Brain microvascular endothelial cell (primary cell): ENCODE measurements at regions not wholly inside any gene's neighbourhood (a gene's known extent, or its start where the extent isn't known, plus 50 kb on each side); places are given as distances from the start of the nearest gene placed in this dataset.

Experiments used
- DNase-seq: peaks from one replicate; pipeline ENCODE4 v3.0.0-alpha.2; 2020
- H3K27ac ChIP-seq: fragments of 250-450 bp; sonication (Bioruptor Pico); 2 replicates; pipeline ENCODE4 v1.5.1; 2020; ENCODE audit warnings: mild to moderate bottlenecking, moderate library complexity
- H3K27me3 ChIP-seq: fragments of 250-450 bp; sonication (Bioruptor Pico); replicated peaks from 2 replicates; pipeline ENCODE4 v1.5.1; 2020; ENCODE audit warnings: mild to moderate bottlenecking
- H3K36me3 ChIP-seq: fragments of 250-450 bp; sonication (Bioruptor Pico); replicated peaks from 2 replicates; pipeline ENCODE4 v1.5.1; 2020; ENCODE audit warnings: mild to moderate bottlenecking
- H3K4me3 ChIP-seq: 2 replicates; pipeline ENCODE4 v1.5.1; 2011; ENCODE audit warnings: low read depth, mild to moderate bottlenecking, control low read depth, low read length, moderate library complexity
- in situ Hi-C: cut with HindIII; loops from 2 replicates; pipeline ENCODE4 v1.10.0; 2017; ENCODE audit warnings: low sequenced_read_pairs, low pct_ligation_motif_present
- TF ChIP-seq, protein P1 (sequence below): IDR thresholded peaks from 2 replicates; pipeline ENCODE4 v1.5.1; 2011; ENCODE audit warnings: low read depth, mild to moderate bottlenecking, moderate library complexity, low read length, control low read depth, inconsistent platforms; ENCODE audit errors: missing control alignments

GRCh38 chr4:182065255-182065654 is 177.9 kb upstream of the TENM3 start:
- Histone ChIP-seq H3K4me3 (no peak overlapping the region), H3K36me3 (no peaks in the 10 kb centered on the region), H3K27me3 (no peaks in the 10 kb centered on the region), H3K27ac (no peak overlapping the region)
- in situ Hi-C loops, result no loop called here
- no peak for DNase-seq
- TF ChIP-seq, protein P1, sequence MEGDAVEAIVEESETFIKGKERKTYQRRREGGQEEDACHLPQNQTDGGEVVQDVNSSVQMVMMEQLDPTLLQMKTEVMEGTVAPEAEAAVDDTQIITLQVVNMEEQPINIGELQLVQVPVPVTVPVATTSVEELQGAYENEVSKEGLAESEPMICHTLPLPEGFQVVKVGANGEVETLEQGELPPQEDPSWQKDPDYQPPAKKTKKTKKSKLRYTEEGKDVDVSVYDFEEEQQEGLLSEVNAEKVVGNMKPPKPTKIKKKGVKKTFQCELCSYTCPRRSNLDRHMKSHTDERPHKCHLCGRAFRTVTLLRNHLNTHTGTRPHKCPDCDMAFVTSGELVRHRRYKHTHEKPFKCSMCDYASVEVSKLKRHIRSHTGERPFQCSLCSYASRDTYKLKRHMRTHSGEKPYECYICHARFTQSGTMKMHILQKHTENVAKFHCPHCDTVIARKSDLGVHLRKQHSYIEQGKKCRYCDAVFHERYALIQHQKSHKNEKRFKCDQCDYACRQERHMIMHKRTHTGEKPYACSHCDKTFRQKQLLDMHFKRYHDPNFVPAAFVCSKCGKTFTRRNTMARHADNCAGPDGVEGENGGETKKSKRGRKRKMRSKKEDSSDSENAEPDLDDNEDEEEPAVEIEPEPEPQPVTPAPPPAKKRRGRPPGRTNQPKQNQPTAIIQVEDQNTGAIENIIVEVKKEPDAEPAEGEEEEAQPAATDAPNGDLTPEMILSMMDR, result no peak

DNA sequence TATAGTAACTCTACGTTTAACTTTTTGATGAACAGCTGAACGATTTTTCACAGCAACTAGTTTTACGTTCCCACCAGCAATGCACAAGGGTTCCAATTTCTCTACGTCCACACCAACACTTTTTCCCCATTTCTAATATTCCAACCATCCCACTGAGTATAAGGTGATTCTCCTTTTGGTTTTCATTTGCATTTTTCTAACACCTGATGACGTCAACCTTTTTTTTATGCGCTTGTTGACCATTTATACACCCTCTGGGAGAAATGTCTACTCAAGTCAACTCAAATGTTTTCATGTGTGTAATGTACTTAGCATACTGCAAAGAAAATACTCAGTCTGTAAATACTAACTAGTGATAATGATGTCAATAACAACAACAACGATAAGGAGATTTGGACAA is 177.2 kb upstream of the TENM3 start:
- no peak for DNase-seq
- in situ Hi-C loops, result no loop called here
- Histone ChIP-seq H3K27me3 (no peaks in the 10 kb centered on the region), H3K4me3 (no peak overlapping the region), H3K36me3 (no peaks in the 10 kb centered on the region), H3K27ac (no peak overlapping the region)
- TF ChIP-seq, protein P1, result no peak

GRCh38 chr4:182067828-182068227 is 175.4 kb upstream of the TENM3 start:
- DNase-seq, result no peak
- TF ChIP-seq, protein P1, result no peak
- Histone ChIP-seq H3K36me3 (no peaks in the 10 kb centered on the region), H3K27ac (no peak overlapping the region), H3K4me3 (no peak overlapping the region), H3K27me3 (no peaks in the 10 kb centered on the region)
- in situ Hi-C loops, result no loop called here

DNA sequence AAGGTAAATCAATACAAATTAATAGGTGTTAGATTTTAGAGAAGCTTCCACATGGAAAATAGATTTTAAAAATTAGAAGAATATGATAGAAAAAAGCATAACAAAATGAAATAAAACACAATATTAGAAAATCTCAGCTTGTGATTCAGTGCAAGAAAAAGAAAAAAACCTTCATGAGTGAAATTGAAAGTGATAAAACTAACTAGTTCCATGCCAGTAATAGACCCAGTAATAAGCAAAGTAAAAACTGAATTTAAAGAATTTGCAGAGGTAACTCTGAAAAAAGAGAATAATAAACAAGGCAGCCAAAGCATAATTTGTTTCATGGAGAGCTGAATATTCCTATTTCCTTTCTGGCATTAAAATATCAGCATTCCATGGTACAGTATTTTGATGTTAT is 174.3 kb upstream of the TENM3 start:
- in situ Hi-C loops, result no loop called here
- no peaks in the 10 kb centered on the region for H3K36me3 ChIP-seq
- H3K4me3 ChIP-seq, result no peak overlapping the region
- DNase-seq, result no peak
- TF ChIP-seq, protein P1, result no peak
- H3K27ac ChIP-seq, result no peak overlapping the region
- no peaks in the 10 kb centered on the region for H3K27me3 ChIP-seq

- Histone ChIP-seq H3K4me3 (no peak overlapping the region), H3K36me3 (no peaks in the 10 kb centered on the region), H3K27me3 (no peaks in the 10 kb centered on the region), H3K27ac (no peak overlapping the region)
- no peak for DNase-seq
- TF ChIP-seq, protein P1, result no peak
- in situ Hi-C loops, result no loop called here
Observed at GRCh38 chr4:182073278-182073677, 169.9 kb upstream of the TENM3 start.

- Histone ChIP-seq H3K36me3 (no peaks in the 10 kb centered on the region), H3K27ac (no peak overlapping the region), H3K4me3 (no peak overlapping the region), H3K27me3 (no peaks in the 10 kb centered on the region)
- DNase-seq, result no peak
- TF ChIP-seq, protein P1, result no peak
- in situ Hi-C loops, result no loop called here
Observed at GRCh38 chr4:182074139-182074538, 169.1 kb upstream of the TENM3 start.
